ENCODE measurements at regions not wholly inside any gene's neighbourhood (a gene's known extent, or its start where the extent isn't known, plus 50 kb on each side); places are given as distances from the start of the nearest gene placed in this dataset.
A peak's percentile ranks its signal among the peaks of the same experiment; 100 is the strongest.
"Not testable (repeated sequence)": the region's sequence is repeated elsewhere in the genome, so short reads cannot be mapped to it uniquely, and the experiment has no call there.

GRCh38 chr9:72471096-72471495, 50.3 kb upstream of the TMC1 start:
- no peak for DNase-seq (ENCODE audit: low spot score)

GRCh38 chr9:72467766-72468738, 53.4 kb upstream of the TMC1 start:
- no peak for DNase-seq (ENCODE audit: low spot score)

GRCh38 chr9:72465593-72465984, 55.8 kb upstream of the TMC1 start:
- no peak for DNase-seq (ENCODE audit: low spot score)

- peak; percentile 62 for DNase-seq (ENCODE audit: low spot score)
These were observed 56.4 kb upstream of the TMC1 start for GRCh38 chr9:72464857-72465592.

GRCh38 chr9:72462340-72462739, 59.1 kb upstream of the TMC1 start:
- no peak for DNase-seq (ENCODE audit: low spot score)

GRCh38 chr9:72460342-72461312, 60.8 kb upstream of the TMC1 start:
- no peak for DNase-seq (ENCODE audit: low spot score)

- no peak for DNase-seq (ENCODE audit: low spot score)
These were observed 62.1 kb upstream of the TMC1 start for GRCh38 chr9:72459308-72459707.

- DNase-seq (ENCODE audit: low spot score) = no peak
These were observed 63.3 kb upstream of the TMC1 start for GRCh38 chr9:72458153-72458552.

- DNase-seq (ENCODE audit: low spot score) = no peak
These were observed 64.0 kb upstream of the TMC1 start for GRCh38 chr9:72457366-72457765.

GRCh38 chr9:72454871-72455491, 66.4 kb upstream of the TMC1 start:
- peak; percentile 40 for DNase-seq (ENCODE audit: low spot score)

GRCh38 chr9:72453797-72454196, 67.6 kb upstream of the TMC1 start:
- DNase-seq (ENCODE audit: low spot score) = no peak

GRCh38 chr9:72446241-72446640, 75.2 kb upstream of the TMC1 start:
- not testable (repeated sequence) for DNase-seq (ENCODE audit: low spot score)

- no peak for DNase-seq (ENCODE audit: low spot score)
These were observed 76.0 kb upstream of the TMC1 start for GRCh38 chr9:72445306-72445995.

GRCh38 chr9:72444435-72444834, 77.0 kb upstream of the TMC1 start:
- no peak for DNase-seq (ENCODE audit: low spot score)

- DNase-seq (ENCODE audit: low spot score) = peak; percentile 60
These were observed 77.6 kb upstream of the TMC1 start for GRCh38 chr9:72443855-72444254.

- DNase-seq (ENCODE audit: low spot score) = peak; percentile 15
These were observed 77.0 kb upstream of the ZFAND5 start for GRCh38 chr9:72441848-72442607.

- no peak for DNase-seq (ENCODE audit: low spot score)
These were observed 76.2 kb upstream of the ZFAND5 start for GRCh38 chr9:72440992-72441847.

GRCh38 chr9:72440378-72440777, 75.4 kb upstream of the ZFAND5 start:
- peak; percentile 64 for DNase-seq (ENCODE audit: low spot score)

Measured in Ammon's horn (tissue), 1 donor.